ENCODE measurements at regions not wholly inside any gene's neighbourhood (a gene's known extent, or its start where the extent isn't known, plus 50 kb on each side); places are given as distances from the start of the nearest gene placed in this dataset.

DNA sequence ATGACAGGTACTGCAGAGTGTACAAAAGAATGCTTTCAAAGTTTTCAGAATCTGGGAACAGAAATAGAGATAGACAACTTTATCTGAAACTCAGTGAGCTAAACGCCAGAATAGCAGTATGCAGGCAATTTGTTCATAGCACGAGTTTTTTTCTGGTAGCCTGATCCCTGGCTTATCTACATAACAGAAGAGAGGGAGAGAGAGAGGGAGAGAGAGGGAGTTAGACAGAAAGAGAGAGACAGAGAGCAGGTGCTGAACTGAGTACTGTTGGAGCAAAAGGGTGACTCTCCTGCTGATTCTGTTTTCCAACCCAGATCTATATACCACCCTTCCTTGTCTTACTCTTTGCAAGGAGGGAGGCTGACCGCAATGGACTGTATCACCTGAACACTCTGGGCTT, 388.0 kb upstream of the CA10 start:
- Histone ChIP-seq H3K9me3 (replicated peaks in 1 of 2; ENCODE audit: control insufficient read depth in 1 of 2, insufficient read depth in 1 of 2, low read length in 2 of 2) (no peaks in the 10 kb centered on the region), H3K4me3 (replicated peaks in 1 of 3; ENCODE audit: low read depth in 2 of 3, low read length in 3 of 3) (no peak overlapping the region), H2AFZ (ENCODE audit: insufficient read depth, low read depth, low read length, poor library complexity, severe bottlenecking) (no peak overlapping the region), H3K27ac (ENCODE audit: low read depth in 1 of 2, low read length in 2 of 2) (no peak overlapping the region), H3K27me3 (ENCODE audit: control insufficient read depth in 2 of 2, insufficient read depth in 2 of 2, low read length in 2 of 2) (no peaks in the 10 kb centered on the region), H3K4me1 (ENCODE audit: control insufficient read depth in 1 of 2, insufficient read depth in 2 of 2, low read length in 2 of 2) (no peaks in the 10 kb centered on the region), H3K36me3 (replicated peaks in 1 of 2; ENCODE audit: control insufficient read depth in 1 of 2, insufficient read depth in 2 of 2, low read length in 2 of 2) (no peaks in the 10 kb centered on the region), H3K79me2 (ENCODE audit: insufficient read depth, low read length) (no peaks in the 10 kb centered on the region), H3K9ac (ENCODE audit: insufficient read depth, low read length, poor library complexity, severe bottlenecking) (no peak overlapping the region), H4K20me1 (ENCODE audit: insufficient read depth, low read length) (no peaks in the 10 kb centered on the region), H3K4me2 (replicated peaks; ENCODE audit: extremely low read depth, low read length, poor library complexity, severe bottlenecking) (no peak overlapping the region)
- H3K27me3 Mint-ChIP-seq (ENCODE audit: low read depth in 3 of 3): no peaks in the 10 kb centered on the region
- 71% methylated on average over 1 of the region's 3 CpGs for WGBS (ENCODE audit: insufficient coverage)
- peaks cover 0 to 7% (median 1%) of the 10 kb centered on the region in 7 donors for H3K9me3 Mint-ChIP-seq
- H3K36me3 Mint-ChIP-seq: no peaks in the 10 kb centered on the region
- TF ChIP-seq CTCF (IDR thresholded peaks at IDR 0.05): no peak
- intact Hi-C loops (cut with micrococcal nuclease): no loop called here
- H3K4me1 Mint-ChIP-seq: no peaks in the 10 kb centered on the region
- DNase-seq: no peak
- no peak overlapping the region for H3K27ac Mint-ChIP-seq
- no peak overlapping the region for H3K4me3 Mint-ChIP-seq

GRCh38 chr17:52537421-52537820, 378.9 kb upstream of the CA10 start:
- Histone ChIP-seq H4K20me1 (ENCODE audit: insufficient read depth, low read length) (no peaks in the 10 kb centered on the region), H3K4me2 (replicated peaks; ENCODE audit: extremely low read depth, low read length, poor library complexity, severe bottlenecking) (no peak overlapping the region), H3K4me1 (ENCODE audit: control insufficient read depth in 1 of 2, insufficient read depth in 2 of 2, low read length in 2 of 2) (no peaks in the 10 kb centered on the region), H3K27me3 (ENCODE audit: control insufficient read depth in 2 of 2, insufficient read depth in 2 of 2, low read length in 2 of 2) (no peaks in the 10 kb centered on the region), H3K4me3 (replicated peaks in 1 of 3; ENCODE audit: low read depth in 2 of 3, low read length in 3 of 3) (no peak overlapping the region), H3K9me3 (replicated peaks in 1 of 2; ENCODE audit: control insufficient read depth in 1 of 2, insufficient read depth in 1 of 2, low read length in 2 of 2) (no peaks in the 10 kb centered on the region), H3K79me2 (ENCODE audit: insufficient read depth, low read length) (no peaks in the 10 kb centered on the region), H3K36me3 (replicated peaks in 1 of 2; ENCODE audit: control insufficient read depth in 1 of 2, insufficient read depth in 2 of 2, low read length in 2 of 2) (no peaks in the 10 kb centered on the region), H3K27ac (ENCODE audit: low read depth in 1 of 2, low read length in 2 of 2) (no peak overlapping the region), H3K9ac (ENCODE audit: insufficient read depth, low read length, poor library complexity, severe bottlenecking) (no peak overlapping the region), H2AFZ (ENCODE audit: insufficient read depth, low read depth, low read length, poor library complexity, severe bottlenecking) (no peak overlapping the region)
- Mint-ChIP-seq H3K4me1 (no peaks in the 10 kb centered on the region), H3K4me3 (no peak overlapping the region), H3K36me3 (no peaks in the 10 kb centered on the region), H3K27ac (no peak overlapping the region), H3K9me3 (peaks cover 0 to 3% (median 0%) of the 10 kb centered on the region in 7 donors), H3K27me3 (ENCODE audit: low read depth in 3 of 3) (no peaks in the 10 kb centered on the region)
- DNase-seq: no peak
- TF ChIP-seq CTCF (IDR thresholded peaks at IDR 0.05): no peak
- WGBS (ENCODE audit: insufficient coverage): no CpG with 5 or more reads among the region's 1 CpG
- intact Hi-C loops (cut with micrococcal nuclease): no loop called here
